Uterus (tissue), 2 donors: ENCODE measurements at regions not wholly inside any gene's neighbourhood (a gene's known extent, or its start where the extent isn't known, plus 50 kb on each side); places are given as distances from the start of the nearest gene placed in this dataset.

Experiments
- CTCF ChIP-seq, 4 experiments: fragments of 200-600 bp in 2 of 4; fragments of 450-650 bp in 2 of 4; sonication (generic) in 2 of 4; IDR thresholded peaks; one replicate each; pipeline ENCODE4 v1.5.1; 2016 to 2019; ENCODE audit warnings: antibody characterized with exemption in 4 of 4, mild to moderate bottlenecking in 2 of 4, moderate library complexity in 1 of 4
- POLR2A ChIP-seq, 2 donors: fragments of 450-650 bp; IDR thresholded peaks; one replicate each; pipeline ENCODE4 v1.6.1; 2016; ENCODE audit warnings: antibody characterized with exemption in 2 of 2, mild to moderate bottlenecking in 1 of 2, moderate library complexity in 1 of 2

- no peak for TF ChIP-seq CTCF (IDR thresholded peaks at IDR 0.05)
- TF ChIP-seq POLR2A (IDR thresholded peaks at IDR 0.05) = no peak
These were observed 281.9 kb upstream of the ISX start for GRCh38 chr22:34784056-34784455.
